ENCODE measurements at regions not wholly inside any gene's neighbourhood (a gene's known extent, or its start where the extent isn't known, plus 50 kb on each side); places are given as distances from the start of the nearest gene placed in this dataset.

DNA sequence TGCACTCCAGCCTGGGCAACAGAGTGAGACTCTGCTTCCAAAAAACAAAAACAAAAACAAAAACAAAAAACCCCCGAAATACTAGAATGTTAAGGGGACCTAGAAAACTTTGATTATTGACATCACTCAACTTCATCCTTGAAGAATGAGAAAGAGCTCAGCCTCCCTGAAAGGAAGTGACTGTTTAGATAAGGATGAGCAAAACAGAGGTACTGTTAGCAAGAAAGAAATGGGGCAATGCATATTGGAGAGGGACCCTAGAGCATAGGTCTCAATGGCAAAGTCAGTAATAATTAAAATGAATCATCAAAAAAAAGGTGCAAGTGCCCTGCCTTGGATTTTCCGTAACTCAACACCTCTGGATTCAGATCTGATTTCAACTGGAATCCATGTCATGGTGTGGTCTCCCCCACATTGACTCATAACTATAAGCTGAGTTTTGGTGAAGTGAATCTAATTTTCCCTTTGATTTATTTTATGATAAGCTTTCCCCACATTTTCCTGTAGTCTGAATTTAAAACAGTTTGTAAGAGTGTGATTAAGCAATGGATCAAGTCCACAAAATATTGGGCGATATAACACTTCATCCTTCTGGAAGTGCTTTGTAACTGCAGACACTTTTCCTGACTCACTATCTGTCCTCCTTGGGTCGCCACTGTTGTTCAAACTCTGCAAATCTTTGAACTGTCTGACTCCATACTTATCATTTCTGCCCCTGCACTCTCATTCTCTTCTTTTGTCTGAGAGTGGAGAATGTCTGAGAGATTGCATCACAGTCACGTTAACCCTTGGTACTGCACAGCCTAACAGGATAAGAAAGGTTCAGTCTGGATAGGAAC is 224.8 kb upstream of the LYZL1 start:
- intact Hi-C loops (cut with micrococcal nuclease): no loop called here

DNA sequence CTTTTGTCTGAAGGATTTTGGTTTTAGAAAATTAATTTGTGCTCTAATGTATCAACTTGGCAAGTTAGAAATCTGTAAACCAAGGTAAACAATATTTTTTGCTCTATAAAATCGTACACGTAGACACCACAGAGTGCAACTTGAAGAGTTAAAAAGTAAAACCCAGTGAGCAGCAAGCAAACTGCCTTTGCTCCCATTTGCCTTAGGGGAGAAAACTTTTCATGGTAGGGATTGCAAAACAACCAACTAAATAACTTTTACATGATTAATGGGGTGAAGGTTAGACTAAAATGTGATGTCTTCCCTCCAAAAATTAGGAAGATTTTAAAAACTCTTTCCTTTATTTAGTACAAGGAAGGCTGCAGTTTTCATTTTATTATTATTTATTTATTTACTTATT is 224.2 kb upstream of the LYZL1 start:
- intact Hi-C loops (cut with micrococcal nuclease): no loop called here

DNA sequence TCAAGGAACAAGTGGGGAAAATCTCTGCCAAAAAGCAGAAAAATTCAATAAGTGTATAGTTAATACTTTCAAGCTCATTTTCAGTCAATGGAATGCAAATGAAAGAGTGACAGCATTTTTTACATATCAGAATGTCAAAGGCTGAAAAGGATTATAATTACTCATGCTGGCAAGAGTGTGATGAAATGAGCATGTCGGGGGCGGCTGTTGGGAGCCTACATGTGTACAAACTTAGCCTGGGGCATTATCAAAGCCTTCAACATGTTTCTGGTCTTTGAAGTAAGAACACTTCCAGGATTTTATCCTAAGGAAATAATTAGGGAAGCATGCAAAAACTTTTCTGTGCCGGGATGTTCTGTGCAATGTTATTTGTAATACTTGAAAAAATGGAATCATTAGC is 221.7 kb upstream of the LYZL1 start:
- intact Hi-C loops (cut with micrococcal nuclease): no loop called here

GRCh38 chr10:29067628-29068027 is 221.2 kb upstream of the LYZL1 start:
- intact Hi-C loops (cut with micrococcal nuclease): no loop called here

DNA sequence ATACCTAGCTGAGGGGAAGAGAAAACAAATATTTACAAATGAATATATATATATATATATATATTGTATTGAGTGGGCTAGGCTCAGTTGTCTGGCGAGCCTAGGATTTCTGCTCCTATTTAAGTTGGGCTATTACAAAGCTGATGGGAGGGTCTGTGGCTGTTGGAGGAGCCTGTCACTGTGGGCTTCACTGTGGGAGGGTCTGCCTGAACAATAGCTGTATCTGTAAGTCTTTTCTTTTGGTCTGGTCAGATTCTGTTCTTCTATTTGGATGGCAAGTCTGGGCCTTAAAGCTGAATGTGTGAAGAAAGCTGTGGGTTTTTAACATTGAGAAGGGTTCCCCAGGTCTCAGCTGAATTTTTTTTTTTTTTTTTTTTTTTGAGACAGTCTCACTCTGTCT is 220.6 kb upstream of the LYZL1 start:
- intact Hi-C loops (cut with micrococcal nuclease): no loop called here

DNA sequence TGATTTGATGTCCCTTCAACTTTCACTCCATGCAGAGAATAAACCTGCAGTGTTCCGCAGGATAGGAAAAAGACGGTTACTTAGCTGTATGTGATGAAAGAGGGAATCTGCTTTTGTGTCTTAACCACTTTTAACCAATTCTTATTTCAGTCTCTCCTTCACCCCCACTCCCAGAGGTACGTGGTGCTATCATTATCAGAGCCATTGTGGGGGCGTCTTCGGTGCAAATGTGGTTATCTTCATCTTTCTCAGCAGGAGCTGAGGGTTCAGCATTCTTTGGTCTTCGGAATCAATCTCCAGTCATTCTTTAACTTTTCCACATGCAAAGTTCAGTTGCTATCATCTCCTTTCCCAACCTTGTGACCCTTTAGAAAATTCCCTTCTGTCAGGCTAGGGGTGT is 219.9 kb upstream of the LYZL1 start:
- intact Hi-C loops (cut with micrococcal nuclease): no loop called here

DNA sequence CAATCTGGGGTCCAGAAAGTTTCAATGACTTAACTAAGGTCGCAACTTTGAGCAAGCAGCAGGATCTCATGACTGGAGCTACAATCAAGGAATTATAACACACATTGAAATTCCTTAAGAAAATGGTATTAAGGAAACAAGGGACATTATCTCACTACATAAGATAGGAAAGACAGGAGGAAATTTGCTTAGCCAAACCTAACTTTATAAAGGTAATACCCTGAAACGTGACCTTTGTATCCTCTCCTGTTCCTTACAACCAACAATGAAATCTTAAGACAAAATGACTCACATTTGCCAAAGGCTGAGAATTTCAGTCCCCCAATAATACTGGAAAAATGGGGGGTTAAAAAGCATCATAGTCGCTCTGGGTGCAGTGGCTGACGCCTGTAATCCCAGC is 218.9 kb upstream of the LYZL1 start:
- intact Hi-C loops (cut with micrococcal nuclease): no loop called here

DNA sequence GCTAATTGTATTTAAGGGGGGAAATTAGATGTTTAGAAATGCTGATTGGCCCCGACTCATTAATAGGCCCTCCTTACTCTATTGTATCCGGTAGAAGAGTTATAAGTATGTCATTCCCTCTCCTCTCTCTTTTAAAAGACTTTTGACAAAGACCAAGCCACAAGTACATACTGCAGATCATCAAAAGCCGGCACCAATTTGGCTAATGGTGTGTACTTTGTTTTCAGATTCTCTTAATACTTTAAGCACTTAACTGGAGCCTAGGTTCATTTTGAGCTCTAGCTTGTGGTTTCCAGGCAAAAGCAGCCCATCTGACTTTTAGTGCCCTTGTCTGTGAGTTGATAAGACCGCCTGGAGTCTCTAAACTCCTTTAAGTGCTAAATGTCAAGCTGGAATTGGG is 210.0 kb upstream of the LYZL1 start:
- intact Hi-C loops (cut with micrococcal nuclease): no loop called here

GRCh38 chr10:29081231-29081630 is 207.6 kb upstream of the LYZL1 start:
- intact Hi-C loops (cut with micrococcal nuclease): no loop called here

- intact Hi-C loops (cut with micrococcal nuclease): no loop called here
Observed at GRCh38 chr10:29081951-29082685, 206.8 kb upstream of the LYZL1 start.

GRCh38 chr10:29083096-29083495 is 205.8 kb upstream of the LYZL1 start:
- intact Hi-C loops (cut with micrococcal nuclease): no loop called here

DNA sequence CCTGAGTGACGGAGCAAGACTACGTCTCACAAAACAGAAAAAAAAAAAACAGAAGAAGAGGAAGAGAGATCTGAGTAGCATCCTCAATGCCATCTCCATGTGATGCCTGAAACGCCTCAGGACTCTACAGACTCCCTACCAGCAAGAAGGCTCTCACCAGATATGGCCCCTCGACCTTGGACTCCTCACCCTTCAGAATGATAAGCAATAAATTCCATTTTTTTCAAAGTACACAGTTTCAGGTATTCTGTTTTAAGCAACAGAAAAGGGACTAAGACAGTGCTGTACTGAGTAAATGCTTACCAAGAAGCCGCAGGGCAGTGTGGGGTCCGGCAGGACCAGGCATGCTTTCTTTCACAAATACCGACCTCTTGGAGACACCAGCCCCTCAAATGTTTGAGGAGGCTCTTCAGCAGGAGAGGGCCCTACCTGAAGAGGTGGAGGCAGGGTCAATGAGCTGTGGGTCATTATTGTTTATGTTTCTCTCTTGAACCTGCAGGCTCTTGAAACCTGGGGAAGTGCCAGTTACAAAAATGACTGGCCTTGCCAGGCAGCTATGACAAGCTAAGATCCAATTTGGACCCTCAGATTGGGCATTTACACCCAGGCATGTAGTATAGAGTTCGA is 204.1 kb upstream of the LYZL1 start:
- intact Hi-C loops (cut with micrococcal nuclease): no loop called here

- intact Hi-C loops (cut with micrococcal nuclease): no loop called here
Observed at GRCh38 chr10:29089091-29089490, 199.8 kb upstream of the LYZL1 start.

- intact Hi-C loops (cut with micrococcal nuclease): no loop called here
Observed at GRCh38 chr10:29096303-29096824, 192.5 kb upstream of the LYZL1 start.

- intact Hi-C loops (cut with micrococcal nuclease): no loop called here
Observed at GRCh38 chr10:29098423-29098822, 190.4 kb upstream of the LYZL1 start.

- intact Hi-C loops (cut with micrococcal nuclease): no loop called here
Observed at GRCh38 chr10:29099001-29099400, 189.9 kb upstream of the LYZL1 start.

GRCh38 chr10:29099415-29099814 is 189.5 kb upstream of the LYZL1 start:
- intact Hi-C loops (cut with micrococcal nuclease): no loop called here

GRCh38 chr10:29100505-29100904 is 188.4 kb upstream of the LYZL1 start:
- intact Hi-C loops (cut with micrococcal nuclease): no loop called here

DNA sequence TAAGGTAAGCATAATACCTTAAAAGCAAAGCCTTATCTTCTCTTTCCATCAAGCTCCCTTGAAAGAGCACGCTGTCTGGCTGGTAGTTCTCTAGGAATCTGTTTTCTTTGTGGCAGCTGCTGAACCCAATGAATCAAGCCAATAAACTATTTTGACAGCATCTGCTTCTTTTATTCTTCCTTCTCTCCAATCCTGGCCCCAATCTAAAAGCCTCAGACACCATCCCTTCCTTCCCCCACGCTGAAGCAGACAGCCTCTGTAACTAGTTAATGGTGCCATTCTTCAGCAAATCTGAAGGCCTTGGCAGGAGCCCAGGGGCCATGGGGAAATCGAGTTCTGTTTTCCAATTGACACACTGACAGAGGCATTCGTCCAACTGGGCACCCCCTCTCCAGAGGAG is 186.6 kb upstream of the LYZL1 start:
- intact Hi-C loops (cut with micrococcal nuclease): no loop called here

- intact Hi-C loops (cut with micrococcal nuclease): no loop called here
Observed at GRCh38 chr10:29102636-29103035, 186.2 kb upstream of the LYZL1 start.

DNA sequence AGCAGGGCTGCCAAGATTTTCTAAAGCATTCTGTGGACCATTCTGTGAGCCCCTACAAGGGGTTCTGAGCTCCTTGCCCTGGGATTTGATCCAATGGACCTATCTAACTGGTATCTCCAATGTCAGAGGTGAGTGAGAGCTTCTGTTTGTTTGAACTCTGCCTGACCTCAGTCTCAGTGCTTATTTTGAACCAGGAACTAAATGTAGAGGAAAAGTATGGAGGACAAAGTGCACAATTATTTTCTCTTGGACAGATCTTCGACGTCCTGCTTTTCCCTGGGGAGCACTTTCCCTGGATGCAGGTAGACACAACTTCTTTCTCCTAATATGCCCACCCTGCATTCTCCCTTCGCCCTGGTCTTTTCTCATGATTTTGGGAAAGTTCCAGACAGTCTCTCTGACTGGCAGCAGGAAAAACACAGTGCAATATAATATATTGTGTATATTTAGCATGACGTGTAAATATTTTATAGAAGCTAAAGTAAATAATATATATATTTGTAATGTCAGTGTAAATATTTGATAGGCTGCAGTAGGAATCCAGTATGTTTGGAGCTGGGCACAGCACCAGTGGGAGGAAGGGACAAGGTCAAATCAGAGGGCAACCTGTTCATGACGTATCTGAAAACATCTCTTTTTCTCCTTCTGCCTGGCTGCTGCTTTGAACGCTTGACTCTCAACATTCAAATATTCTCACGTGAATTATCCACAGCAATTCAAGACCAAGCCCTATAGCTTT is 184.0 kb upstream of the LYZL1 start:
- intact Hi-C loops (cut with micrococcal nuclease): no loop called here
